ENCODE measurements at regions not wholly inside any gene's neighbourhood (a gene's known extent, or its start where the extent isn't known, plus 50 kb on each side); places are given as distances from the start of the nearest gene placed in this dataset.

- Histone ChIP-seq H2AFZ (no peak overlapping the region), H3K27me3 (ENCODE audit: control insufficient read depth, insufficient read depth, low read length) (no peaks in the 10 kb centered on the region), H3K79me2 (no peaks in the 10 kb centered on the region), H3K9me3 (ENCODE audit: control insufficient read depth, low read length) (no peaks in the 10 kb centered on the region), H3K36me3 (ENCODE audit: control insufficient read depth, insufficient read depth, low read length) (no peaks in the 10 kb centered on the region), H3K4me1 (peaks cover 2% of the 10 kb centered on the region), H3K4me3 (ENCODE audit: low read depth, low read length) (no peak overlapping the region), H3K9ac (no peak overlapping the region), H3K27ac (no peak overlapping the region), H3K4me2 (ENCODE audit: low read length) (no peak overlapping the region)
- TF ChIP-seq CTCF (IDR thresholded peaks at IDR 0.05), result no peak
Measured at GRCh38 chr6:22078802-22079545, 217.9 kb downstream of the PRL start.

- H3K9ac ChIP-seq, result no peak overlapping the region
- H3K4me1 ChIP-seq, result peaks cover 2% of the 10 kb centered on the region
- no peaks in the 10 kb centered on the region for H3K36me3 ChIP-seq (ENCODE audit: control insufficient read depth, insufficient read depth, low read length)
- H2AFZ ChIP-seq, result no peak overlapping the region
- H3K9me3 ChIP-seq (ENCODE audit: control insufficient read depth, low read length), result no peaks in the 10 kb centered on the region
- H3K27ac ChIP-seq, result no peak overlapping the region
- TF ChIP-seq CTCF (IDR thresholded peaks at IDR 0.05), result no peak
- H3K4me3 ChIP-seq (ENCODE audit: low read depth, low read length), result no peak overlapping the region
- H3K79me2 ChIP-seq, result no peaks in the 10 kb centered on the region
- H3K4me2 ChIP-seq (ENCODE audit: low read length), result no peak overlapping the region
- no peaks in the 10 kb centered on the region for H3K27me3 ChIP-seq (ENCODE audit: control insufficient read depth, insufficient read depth, low read length)
Measured at GRCh38 chr6:22079783-22080182, 217.1 kb downstream of the PRL start.

GRCh38 chr6:22081709-22082108, 215.1 kb downstream of the PRL start:
- Histone ChIP-seq H2AFZ (no peak overlapping the region), H3K9ac (no peak overlapping the region), H3K4me1 (peaks cover 2% of the 10 kb centered on the region), H3K79me2 (no peaks in the 10 kb centered on the region), H3K4me2 (ENCODE audit: low read length) (no peak overlapping the region), H3K27me3 (ENCODE audit: control insufficient read depth, insufficient read depth, low read length) (no peaks in the 10 kb centered on the region), H3K27ac (no peak overlapping the region), H3K9me3 (ENCODE audit: control insufficient read depth, low read length) (no peaks in the 10 kb centered on the region), H3K4me3 (ENCODE audit: low read depth, low read length) (no peak overlapping the region), H3K36me3 (ENCODE audit: control insufficient read depth, insufficient read depth, low read length) (no peaks in the 10 kb centered on the region)
- TF ChIP-seq CTCF (IDR thresholded peaks at IDR 0.05), result no peak

GRCh38 chr6:22082218-22082617, 214.6 kb downstream of the PRL start:
- H3K27me3 ChIP-seq (ENCODE audit: control insufficient read depth, insufficient read depth, low read length), result no peaks in the 10 kb centered on the region
- no peak overlapping the region for H3K4me2 ChIP-seq (ENCODE audit: low read length)
- H3K9me3 ChIP-seq (ENCODE audit: control insufficient read depth, low read length), result no peaks in the 10 kb centered on the region
- no peak overlapping the region for H3K9ac ChIP-seq
- no peak overlapping the region for H3K27ac ChIP-seq
- H3K79me2 ChIP-seq, result no peaks in the 10 kb centered on the region
- H2AFZ ChIP-seq, result no peak overlapping the region
- H3K4me1 ChIP-seq, result peaks cover under 1% of the 10 kb centered on the region
- H3K36me3 ChIP-seq (ENCODE audit: control insufficient read depth, insufficient read depth, low read length), result no peaks in the 10 kb centered on the region
- no peak for TF ChIP-seq CTCF (IDR thresholded peaks at IDR 0.05)
- H3K4me3 ChIP-seq (ENCODE audit: low read depth, low read length), result no peak overlapping the region

GRCh38 chr6:22083119-22083518, 213.7 kb downstream of the PRL start:
- no peak overlapping the region for H2AFZ ChIP-seq
- no peak overlapping the region for H3K27ac ChIP-seq
- H3K9ac ChIP-seq, result no peak overlapping the region
- H3K27me3 ChIP-seq (ENCODE audit: control insufficient read depth, insufficient read depth, low read length), result no peaks in the 10 kb centered on the region
- no peak overlapping the region for H3K4me3 ChIP-seq (ENCODE audit: low read depth, low read length)
- H3K79me2 ChIP-seq, result no peaks in the 10 kb centered on the region
- H3K36me3 ChIP-seq (ENCODE audit: control insufficient read depth, insufficient read depth, low read length), result no peaks in the 10 kb centered on the region
- no peak for TF ChIP-seq CTCF (IDR thresholded peaks at IDR 0.05)
- H3K4me2 ChIP-seq (ENCODE audit: low read length), result no peak overlapping the region
- no peaks in the 10 kb centered on the region for H3K9me3 ChIP-seq (ENCODE audit: control insufficient read depth, low read length)
- no peaks in the 10 kb centered on the region for H3K4me1 ChIP-seq
